A673 (cell line): ENCODE measurements at regions not wholly inside any gene's neighbourhood (a gene's known extent, or its start where the extent isn't known, plus 50 kb on each side); places are given as distances from the start of the nearest gene placed in this dataset.

Experiments
- BruUV-seq: library from RNA; stranded (reverse); fragments of 400-500 nt; replicated peaks from 2 replicates; lab custom pipeline; 2021; lab: Mats Ljungman, UMichigan
- CTCF ChIA-PET: fragments of 300-600 bp; sonication (Branson Sonifier 250); formaldehyde crosslinking; loops from one replicate; lab custom pipeline; 2022; ENCODE audit warnings: antibody characterized with exemption; lab: Charles Lee
- POLR2A ChIA-PET: fragments of 300-600 bp; sonication (Branson Sonifier 250); formaldehyde crosslinking; loops from one replicate; lab custom pipeline; 2022; ENCODE audit warnings: antibody characterized with exemption; ENCODE audit not compliant: low non-redundant PET; lab: Charles Lee
- DNase-seq: peaks from one replicate; pipeline ENCODE4 v3.0.0-alpha.2; 2015; ENCODE audit warnings: low spot score
- H3K27ac ChIP-seq: fragments of 200-600 bp; sonication (generic); 2 replicates; pipeline ENCODE4 v1.5.1; 2016; ENCODE audit warnings: mixed run types, low read depth, mild to moderate bottlenecking, mixed read lengths, antibody characterized with exemption, low read length; ENCODE audit not compliant: poor library complexity, severe bottlenecking
- H3K27me3 ChIP-seq: fragments of 200-600 bp; sonication (generic); replicated peaks from 2 replicates; pipeline ENCODE4 v1.6.1; 2017; ENCODE audit warnings: mixed run types, low read depth, mild to moderate bottlenecking, mixed read lengths, antibody characterized with exemption, low read length; ENCODE audit not compliant: insufficient read depth, poor library complexity
- H3K36me3 ChIP-seq: fragments of 200-600 bp; sonication (generic); 2 replicates; pipeline ENCODE4 v1.6.1; 2016; ENCODE audit warnings: mixed run types, mild to moderate bottlenecking, mixed read lengths, antibody characterized with exemption, low read length; ENCODE audit not compliant: insufficient read depth, poor library complexity, severe bottlenecking
- H3K4me1 ChIP-seq: fragments of 200-600 bp; sonication (generic); 2 replicates; pipeline ENCODE4 v1.6.1; 2017; ENCODE audit warnings: mixed run types, mild to moderate bottlenecking, mixed read lengths, antibody characterized with exemption, low read length; ENCODE audit not compliant: insufficient read depth, poor library complexity, severe bottlenecking
- H3K4me3 ChIP-seq: fragments of 200-600 bp; sonication (generic); 2 replicates; pipeline ENCODE4 v1.5.1; 2016; ENCODE audit warnings: low read depth, mixed run types, mild to moderate bottlenecking, mixed read lengths, low read length; ENCODE audit not compliant: poor library complexity, severe bottlenecking
- H3K9me3 ChIP-seq: fragments of 200-600 bp; sonication (generic); 2 replicates; pipeline ENCODE4 v1.6.1; 2016; ENCODE audit warnings: mixed run types, low read depth, mild to moderate bottlenecking, mixed read lengths, antibody characterized with exemption, low read length; ENCODE audit not compliant: poor library complexity, severe bottlenecking
- CTCF ChIP-seq: fragments of 300-800, 200-600 bp; sonication (generic); conservative IDR thresholded peaks from 2 replicates; pipeline ENCODE4 v1.5.1; 2017; ENCODE audit warnings: low read depth, mild to moderate bottlenecking, antibody characterized with exemption, low read length, moderate library complexity, mixed read lengths
- EZH2 ChIP-seq: fragments of 200-600 bp; sonication (generic); IDR thresholded peaks from 2 replicates; pipeline ENCODE4 v1.6.1; 2017; ENCODE audit warnings: borderline replicate concordance, low read depth, mild to moderate bottlenecking, mixed read lengths, antibody characterized with exemption, low read length; ENCODE audit not compliant: poor library complexity, severe bottlenecking
- intact Hi-C: fragments of 100-400 bp; cut with micrococcal nuclease; formaldehyde crosslinking; loops from one replicate; pipeline ENCODE4 v1.10.0; 2022; ENCODE audit not compliant: unreplicated experiment

DNA sequence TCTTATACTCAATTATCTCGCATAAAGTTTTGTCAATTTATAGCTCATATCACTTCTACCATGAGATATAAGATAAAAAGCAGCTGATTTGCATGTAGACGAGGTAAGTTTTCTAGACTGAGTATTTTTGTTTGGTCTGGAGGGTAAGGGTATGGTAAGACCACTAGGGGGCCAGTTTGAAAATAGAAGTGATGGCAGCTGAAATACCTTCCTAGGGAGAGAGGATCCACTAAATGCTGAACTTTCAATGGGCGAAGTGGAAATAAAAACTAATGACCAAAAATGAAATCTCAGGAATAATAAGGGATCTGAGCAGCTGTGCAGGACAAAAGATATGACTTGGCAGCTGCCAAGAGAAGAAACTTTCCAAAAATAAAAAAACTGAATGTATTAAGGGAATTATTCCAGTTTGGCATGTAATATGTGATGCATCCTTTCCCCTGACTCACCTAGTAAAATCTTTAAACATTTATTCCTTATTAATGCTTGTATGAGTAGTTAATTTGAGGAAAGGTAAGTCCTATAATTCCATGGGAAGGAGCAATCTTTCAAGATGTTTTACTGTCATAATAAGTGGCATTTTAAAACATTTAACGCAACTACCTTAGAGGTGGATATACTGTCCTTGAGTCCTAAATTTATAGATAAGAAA is 754.5 kb downstream of the C12orf50 start:
- no peaks in the 10 kb centered on the region for H3K27me3 ChIP-seq
- no peak overlapping the region for H3K4me3 ChIP-seq
- H3K4me1 ChIP-seq = no peaks in the 10 kb centered on the region
- no TSS peak for BruUV-seq
- peak; percentile 57 for DNase-seq
- TF ChIP-seq CTCF (peak; percentile 71), EZH2 (no peak)
- no peaks in the 10 kb centered on the region for H3K36me3 ChIP-seq
- intact Hi-C loops = loop anchor here (5.0 kb wide), 3 partner anchors 393 to 723 kb away; no protein-coding TSS in a partner anchor
- ChIA-PET POLR2A (no interaction called here), CTCF (interaction anchor here (0.6 kb wide), 1 partner anchor 118 kb away, joined by 3 read pairs; no protein-coding TSS in a partner anchor)
- no peak overlapping the region for H3K27ac ChIP-seq
- no peaks in the 10 kb centered on the region for H3K9me3 ChIP-seq

DNA sequence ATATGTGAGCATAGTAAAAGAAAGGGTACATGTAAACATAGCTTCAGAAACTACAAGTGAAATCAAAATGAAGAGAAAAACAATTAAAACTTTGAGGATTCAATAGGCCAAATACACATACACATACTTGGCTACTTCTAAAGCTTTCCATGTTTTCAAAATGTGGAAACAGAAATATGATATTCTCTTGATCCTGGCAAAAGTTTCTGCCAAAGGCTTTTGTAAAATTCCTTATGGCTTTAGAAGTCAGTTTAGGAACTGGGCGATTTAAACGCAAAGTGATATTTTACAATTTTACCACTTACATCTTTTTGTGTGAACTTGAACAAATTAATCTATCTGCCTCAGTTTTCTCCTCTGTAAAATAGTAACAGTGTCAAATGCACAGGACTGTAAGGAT is 756.4 kb downstream of the C12orf50 start:
- Histone ChIP-seq H3K9me3 (no peaks in the 10 kb centered on the region), H3K4me3 (no peak overlapping the region), H3K27me3 (no peaks in the 10 kb centered on the region), H3K27ac (no peak overlapping the region), H3K4me1 (no peaks in the 10 kb centered on the region), H3K36me3 (no peaks in the 10 kb centered on the region)
- DNase-seq = no peak
- ChIA-PET CTCF (no interaction called here), POLR2A (no interaction called here)
- no TSS peak for BruUV-seq
- TF ChIP-seq CTCF (no peak), EZH2 (no peak)
- intact Hi-C loops = loop anchor here (5.0 kb wide), 2 partner anchors 394 to 724 kb away; no protein-coding TSS in a partner anchor

DNA sequence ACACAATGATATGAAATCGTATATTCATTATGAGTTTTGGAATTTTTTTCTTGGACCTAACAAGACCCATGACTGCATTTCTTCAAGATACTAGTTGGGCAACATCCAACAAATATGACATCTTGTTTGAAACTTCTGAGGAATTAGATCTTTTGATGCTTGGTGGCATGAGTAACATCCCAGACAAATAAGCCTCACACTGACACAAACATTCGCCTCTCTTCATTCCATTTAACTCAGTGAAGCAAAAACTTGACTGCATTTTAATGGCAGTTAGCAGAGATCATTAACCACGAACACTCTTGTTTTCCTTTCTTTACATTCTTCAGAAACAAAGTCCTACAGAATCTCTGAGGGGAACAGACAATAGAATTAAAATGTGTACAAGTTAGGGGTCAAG is 758.3 kb downstream of the C12orf50 start:
- Histone ChIP-seq H3K4me1 (no peaks in the 10 kb centered on the region), H3K36me3 (no peaks in the 10 kb centered on the region), H3K4me3 (no peak overlapping the region), H3K27ac (no peak overlapping the region), H3K9me3 (no peaks in the 10 kb centered on the region), H3K27me3 (no peaks in the 10 kb centered on the region)
- BruUV-seq = no TSS peak
- intact Hi-C loops = loop anchor here (5.0 kb wide), 2 partner anchors 396 to 726 kb away; no protein-coding TSS in a partner anchor
- no peak for DNase-seq
- POLR2A ChIA-PET = no interaction called here
- CTCF ChIA-PET = no interaction called here
- TF ChIP-seq EZH2 (no peak), CTCF (no peak)
